ENCODE measurements at regions not wholly inside any gene's neighbourhood (a gene's known extent, or its start where the extent isn't known, plus 50 kb on each side); places are given as distances from the start of the nearest gene placed in this dataset.

- Mint-ChIP-seq H3K4me3 (no peak overlapping the region), H3K4me1 (ENCODE audit: low read depth) (no peaks in the 10 kb centered on the region), H3K27me3 (no peaks in the 10 kb centered on the region), H3K27ac (no peak overlapping the region), H3K9me3 (peaks cover 5% of the 10 kb centered on the region), H3K36me3 (ENCODE audit: low read depth) (no peaks in the 10 kb centered on the region)
- CTCF ChIA-PET, result no interaction called here
- H3K27ac ChIP-seq (ENCODE audit: low read depth in 1 of 2, low read length in 2 of 2), result no peak overlapping the region
- intact Hi-C loops (cut with DNase I, micrococcal nuclease), result no loop called here
- no peak for ATAC-seq (ENCODE audit: poor library complexity)
- POLR2A ChIA-PET, result no interaction called here
- no peaks in the 10 kb centered on the region for H3K4me1 ChIP-seq (ENCODE audit: insufficient read depth, low read length)
- H3K9me3 ChIP-seq (ENCODE audit: control insufficient read depth in 1 of 2, insufficient read depth in 1 of 2, low read length in 2 of 2), result no peaks in the 10 kb centered on the region
- H3K4me3 ChIP-seq (ENCODE audit: low read length), result no peak overlapping the region
- no peaks in the 10 kb centered on the region for H3K27me3 ChIP-seq (ENCODE audit: control insufficient read depth in 1 of 2, insufficient read depth in 2 of 2, low read length in 2 of 2)
- no peaks in the 10 kb centered on the region for H3K36me3 ChIP-seq (ENCODE audit: insufficient read depth, low read length)
- TF ChIP-seq CTCF (IDR thresholded peaks at IDR 0.05), result no peak
- no peak for DNase-seq
Measured at GRCh38 chr15:87322265-87322664, 934.3 kb downstream of the NTRK3 start.

DNA sequence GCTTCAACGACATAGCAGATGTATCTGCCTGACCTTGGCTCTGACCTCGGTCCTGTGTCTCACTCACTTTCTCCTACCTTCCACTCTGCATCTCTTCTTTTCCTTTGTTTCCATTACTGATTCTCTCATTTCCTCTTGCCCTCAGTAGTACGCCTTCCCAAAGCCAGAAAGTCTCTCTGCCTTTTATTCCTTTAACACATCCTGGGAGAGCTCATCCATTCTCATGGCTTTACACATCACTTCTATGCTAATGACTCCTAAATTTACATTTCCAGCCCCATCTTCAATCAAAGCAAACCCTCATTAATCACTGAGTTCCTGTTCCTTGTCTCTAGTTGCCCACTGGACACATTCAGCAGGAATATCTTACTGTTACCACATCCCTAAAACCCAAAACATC is 938.6 kb downstream of the NTRK3 start:
- intact Hi-C loops (cut with DNase I, micrococcal nuclease), result no loop called here
- Histone ChIP-seq H3K9me3 (ENCODE audit: control insufficient read depth in 1 of 2, insufficient read depth in 1 of 2, low read length in 2 of 2) (no peaks in the 10 kb centered on the region), H3K27ac (ENCODE audit: low read depth in 1 of 2, low read length in 2 of 2) (no peak overlapping the region), H3K4me3 (ENCODE audit: low read length) (no peak overlapping the region), H3K36me3 (ENCODE audit: insufficient read depth, low read length) (no peaks in the 10 kb centered on the region), H3K4me1 (ENCODE audit: insufficient read depth, low read length) (no peaks in the 10 kb centered on the region), H3K27me3 (ENCODE audit: control insufficient read depth in 1 of 2, insufficient read depth in 2 of 2, low read length in 2 of 2) (no peaks in the 10 kb centered on the region)
- Mint-ChIP-seq H3K36me3 (ENCODE audit: low read depth) (no peaks in the 10 kb centered on the region), H3K4me1 (ENCODE audit: low read depth) (no peaks in the 10 kb centered on the region), H3K9me3 (peaks cover 5% of the 10 kb centered on the region), H3K27me3 (no peaks in the 10 kb centered on the region), H3K27ac (no peak overlapping the region), H3K4me3 (no peak overlapping the region)
- CTCF ChIA-PET, result interaction anchor here (1.5 kb wide), 1 partner anchor 9 kb away, joined by 4 read pairs; no protein-coding TSS in a partner anchor
- TF ChIP-seq CTCF (IDR thresholded peaks at IDR 0.05), result no peak
- ATAC-seq (ENCODE audit: poor library complexity) (no peak), DNase-seq (no peak)
- POLR2A ChIA-PET, result no interaction called here

DNA sequence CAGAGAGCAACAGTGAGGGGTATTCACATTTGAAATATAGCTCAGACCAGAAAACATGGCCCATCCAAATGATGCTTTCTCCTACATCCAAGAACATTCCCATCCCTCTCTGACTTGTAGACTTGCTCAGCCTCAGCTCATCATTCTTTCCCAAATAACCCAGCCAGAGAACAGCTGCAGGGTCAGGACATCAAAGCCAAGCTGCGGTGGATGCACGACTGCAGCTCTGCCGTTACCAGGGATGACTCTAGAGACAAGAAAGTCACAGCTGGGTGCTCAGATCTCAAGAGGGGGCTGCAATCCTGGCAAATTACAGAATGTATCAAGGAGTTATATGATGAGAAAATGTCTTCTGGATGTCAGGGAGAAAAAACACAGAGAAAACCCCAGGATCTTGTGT is 944.3 kb downstream of the NTRK3 start:
- Mint-ChIP-seq H3K9me3 (no peaks in the 10 kb centered on the region), H3K27me3 (no peaks in the 10 kb centered on the region), H3K4me1 (ENCODE audit: low read depth) (no peaks in the 10 kb centered on the region), H3K4me3 (no peak overlapping the region), H3K27ac (no peak overlapping the region), H3K36me3 (ENCODE audit: low read depth) (no peaks in the 10 kb centered on the region)
- Histone ChIP-seq H3K9me3 (ENCODE audit: control insufficient read depth in 1 of 2, insufficient read depth in 1 of 2, low read length in 2 of 2) (no peaks in the 10 kb centered on the region), H3K4me1 (ENCODE audit: insufficient read depth, low read length) (no peaks in the 10 kb centered on the region), H3K27me3 (ENCODE audit: control insufficient read depth in 1 of 2, insufficient read depth in 2 of 2, low read length in 2 of 2) (no peaks in the 10 kb centered on the region), H3K36me3 (ENCODE audit: insufficient read depth, low read length) (no peaks in the 10 kb centered on the region), H3K27ac (ENCODE audit: low read depth in 1 of 2, low read length in 2 of 2) (no peak overlapping the region), H3K4me3 (ENCODE audit: low read length) (no peak overlapping the region)
- intact Hi-C loops (cut with DNase I, micrococcal nuclease), result no loop called here
- ChIA-PET CTCF (no interaction called here), POLR2A (no interaction called here)
- no peak for TF ChIP-seq CTCF (IDR thresholded peaks at IDR 0.05)
- ATAC-seq (ENCODE audit: poor library complexity), result no peak
- no peak for DNase-seq

Measured in CD4-positive, alpha-beta T cell (primary cell).